Right lobe of liver (tissue), 4 donors: ENCODE measurements at regions not wholly inside any gene's neighbourhood (a gene's known extent, or its start where the extent isn't known, plus 50 kb on each side); places are given as distances from the start of the nearest gene placed in this dataset.

Experiments used
- POLR2A ChIP-seq: fragments of 450-650 bp; IDR thresholded peaks from one replicate; pipeline ENCODE4 v1.6.1; 2017; ENCODE audit warnings: antibody characterized with exemption, mild to moderate bottlenecking
- TF ChIP-seq, protein P1 (sequence below), 4 donors: fragments of 200-600 bp in 3 of 4; fragments of 450-650 bp in 1 of 4; IDR thresholded peaks; one replicate each; pipeline versions ENCODE4 v1.5.1 to v1.8.0; 2016 to 2022; ENCODE audit warnings: antibody characterized with exemption in 4 of 4, mild to moderate bottlenecking in 2 of 4
- donor health status: DM: no; HTN: no; CAD: no.
- donor health status: DM: no; HTN: no; CAD: no.
- donor health status: DM: no; HTN: yes; CAD: no.

GRCh38 chr7:96501318-96501717 is 179.4 kb upstream of the SLC25A13 start:
- TF ChIP-seq, protein P1, sequence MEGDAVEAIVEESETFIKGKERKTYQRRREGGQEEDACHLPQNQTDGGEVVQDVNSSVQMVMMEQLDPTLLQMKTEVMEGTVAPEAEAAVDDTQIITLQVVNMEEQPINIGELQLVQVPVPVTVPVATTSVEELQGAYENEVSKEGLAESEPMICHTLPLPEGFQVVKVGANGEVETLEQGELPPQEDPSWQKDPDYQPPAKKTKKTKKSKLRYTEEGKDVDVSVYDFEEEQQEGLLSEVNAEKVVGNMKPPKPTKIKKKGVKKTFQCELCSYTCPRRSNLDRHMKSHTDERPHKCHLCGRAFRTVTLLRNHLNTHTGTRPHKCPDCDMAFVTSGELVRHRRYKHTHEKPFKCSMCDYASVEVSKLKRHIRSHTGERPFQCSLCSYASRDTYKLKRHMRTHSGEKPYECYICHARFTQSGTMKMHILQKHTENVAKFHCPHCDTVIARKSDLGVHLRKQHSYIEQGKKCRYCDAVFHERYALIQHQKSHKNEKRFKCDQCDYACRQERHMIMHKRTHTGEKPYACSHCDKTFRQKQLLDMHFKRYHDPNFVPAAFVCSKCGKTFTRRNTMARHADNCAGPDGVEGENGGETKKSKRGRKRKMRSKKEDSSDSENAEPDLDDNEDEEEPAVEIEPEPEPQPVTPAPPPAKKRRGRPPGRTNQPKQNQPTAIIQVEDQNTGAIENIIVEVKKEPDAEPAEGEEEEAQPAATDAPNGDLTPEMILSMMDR (IDR thresholded peaks at IDR 0.05), result no peak
- TF ChIP-seq POLR2A, result no peak
